HCT116 (cell line): ENCODE measurements at regions not wholly inside any gene's neighbourhood (a gene's known extent, or its start where the extent isn't known, plus 50 kb on each side); places are given as distances from the start of the nearest gene placed in this dataset.

Experiments
- JUND ChIP-seq: IDR thresholded peaks from 2 replicates; pipeline ENCODE4 v1.6.1; 2012
- POLR2A ChIP-seq: IDR thresholded peaks from 2 replicates; pipeline ENCODE4 v1.7.0; 2011; ENCODE audit warnings: borderline replicate concordance; ENCODE audit not compliant: insufficient read depth, insufficient read length; ENCODE audit errors: extremely low read depth
- POLR2AphosphoS5 ChIP-seq: IDR thresholded peaks from 2 replicates; pipeline ENCODE4 v1.6.1; 2011; ENCODE audit warnings: mild to moderate bottlenecking, low read depth, low read length, moderate library complexity

DNA sequence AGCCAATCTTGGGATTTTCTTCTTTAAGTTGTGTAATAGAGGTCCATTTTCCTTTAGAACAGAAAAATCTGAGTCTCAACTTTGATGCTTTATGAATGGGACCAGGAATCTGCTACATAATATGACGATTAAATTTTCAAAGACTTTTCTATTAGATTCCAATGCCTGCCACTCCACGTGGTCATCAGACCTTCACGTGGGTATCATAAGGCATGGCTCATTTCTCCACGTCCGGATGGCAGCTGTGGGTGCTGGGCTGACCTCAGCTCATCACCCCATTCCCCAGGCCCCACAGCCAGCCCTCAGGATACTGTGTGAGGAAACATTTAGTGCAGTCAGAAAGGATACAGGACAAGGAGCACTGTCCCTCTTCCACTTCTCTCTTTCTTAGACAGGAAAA is 159.7 kb downstream of the SEMA6D start:
- TF ChIP-seq POLR2AphosphoS5 (no peak), POLR2A (no peak), JUND (no peak)
